Ovary (tissue), 7 donors: ENCODE measurements at regions not wholly inside any gene's neighbourhood (a gene's known extent, or its start where the extent isn't known, plus 50 kb on each side); places are given as distances from the start of the nearest gene placed in this dataset.

Source experiments
- DNase-seq, 5 donors: peaks; one replicate each; pipeline ENCODE4 v3.0.0-alpha.2; 2019 to 2020
- H3K27ac ChIP-seq, 2 donors: fragments of 200-600 bp; one replicate each; pipeline versions ENCODE4 v1.5.1 to v1.8.0; 2019 to 2022
- H3K27me3 ChIP-seq: fragments of 200-600 bp; one replicate; pipeline ENCODE4 v1.8.0; 2022
- H3K36me3 ChIP-seq: fragments of 200-600 bp; sonication (generic); one replicate; pipeline ENCODE4 v1.5.1; 2019
- H3K4me1 ChIP-seq: one replicate; pipeline ENCODE4 v1.8.1; 2013; ENCODE audit warnings: mild to moderate bottlenecking, moderate library complexity; ENCODE audit not compliant: insufficient read depth
- H3K4me3 ChIP-seq: fragments of 200-600 bp; sonication (generic); one replicate; pipeline ENCODE4 v1.5.1; 2017
- H3K9me3 ChIP-seq, 2 donors: fragments of 200-600 bp in 1 of 2; sonication (generic) in 1 of 2; one replicate each; pipeline versions ENCODE4 v1.5.1 to v1.8.1; 2013 to 2019; ENCODE audit warnings: mild to moderate bottlenecking in 1 of 2, moderate library complexity in 1 of 2
- CTCF ChIP-seq, 3 donors: fragments of 450-650 bp in 2 of 3; fragments of 200-600 bp in 1 of 3; IDR thresholded peaks; one replicate each; pipeline versions ENCODE4 v1.5.1 to v1.8.0; 2016 to 2022; ENCODE audit warnings: antibody characterized with exemption in 3 of 3, mild to moderate bottlenecking in 1 of 3
- EP300 ChIP-seq: sonication (generic); formaldehyde crosslinking; IDR thresholded peaks from one replicate; pipeline ENCODE4 v1.6.1; 2017; ENCODE audit warnings: antibody characterized with exemption
- POLR2A ChIP-seq: fragments of 450-650 bp; IDR thresholded peaks from one replicate; pipeline ENCODE4 v1.6.1; 2017; ENCODE audit warnings: antibody characterized with exemption, mild to moderate bottlenecking, moderate library complexity
- WGBS, 3 donors: extraction: QIAGEN DNeasy Blood & Tissue Kit in 1 of 3; methylation state at CpG; one replicate each; pipeline versions ENCODE4 v1.1.5 to v1.1.7; 2013 to 2017; 5-methylcytosine and 5-hydroxymethylcytosine counted together
- intact Hi-C, 4 donors: fragments of 100-400 bp; cut with DNase I; formaldehyde crosslinking; loops; one replicate each; pipeline versions ENCODE4 v1.11.0 to v1.15.1; 2022 to 2023
- donor health status: DM: no; HTN: no; CAD: no; lungs with moderate emphysema.
- donor health status: DM: no; HTN: no; CAD: no.
- donor health status: Bipolar disorder and iron deficiency.
- donor health status: DM: no; HTN: no; CAD: no.
- donor health status: DM: yes; HTN: yes; CAD: no.

GRCh38 chr2:6342273-6342920, 523.3 kb downstream of the CMPK2 start:
- WGBS, 3 donors, result 69 to 79% (median 71%) methylated on average over 4 of the region's 4 CpGs

GRCh38 chr2:6343076-6343475, 522.6 kb downstream of the CMPK2 start:
- no peaks in the 10 kb centered on the region for H3K36me3 ChIP-seq
- H3K4me3 ChIP-seq, result no peak overlapping the region
- TF ChIP-seq POLR2A (no peak), EP300 (no peak), CTCF (IDR thresholded peaks at IDR 0.05) (no peak)
- H3K27ac ChIP-seq, result no peak overlapping the region
- DNase-seq, result no peak
- no peaks in the 10 kb centered on the region for H3K9me3 ChIP-seq
- no peaks in the 10 kb centered on the region for H3K4me1 ChIP-seq
- intact Hi-C loops, result no loop called here
- H3K27me3 ChIP-seq, result no peaks in the 10 kb centered on the region
- WGBS, 3 donors, result 81 to 89% (median 84%) methylated on average over 5 of the region's 5 CpGs

More at GRCh38 chr2:6342273-6342920, 523.3 kb downstream of the CMPK2 start:
- TF ChIP-seq EP300, result no peak
- no peak for TF ChIP-seq CTCF (IDR thresholded peaks at IDR 0.05)
- no peak for TF ChIP-seq POLR2A
- Histone ChIP-seq H3K9me3 (no peaks in the 10 kb centered on the region), H3K4me3 (no peak overlapping the region), H3K27ac (no peak overlapping the region), H3K36me3 (no peaks in the 10 kb centered on the region), H3K4me1 (no peaks in the 10 kb centered on the region), H3K27me3 (no peaks in the 10 kb centered on the region)
- intact Hi-C loops, result no loop called here
- no peak for DNase-seq

DNA sequence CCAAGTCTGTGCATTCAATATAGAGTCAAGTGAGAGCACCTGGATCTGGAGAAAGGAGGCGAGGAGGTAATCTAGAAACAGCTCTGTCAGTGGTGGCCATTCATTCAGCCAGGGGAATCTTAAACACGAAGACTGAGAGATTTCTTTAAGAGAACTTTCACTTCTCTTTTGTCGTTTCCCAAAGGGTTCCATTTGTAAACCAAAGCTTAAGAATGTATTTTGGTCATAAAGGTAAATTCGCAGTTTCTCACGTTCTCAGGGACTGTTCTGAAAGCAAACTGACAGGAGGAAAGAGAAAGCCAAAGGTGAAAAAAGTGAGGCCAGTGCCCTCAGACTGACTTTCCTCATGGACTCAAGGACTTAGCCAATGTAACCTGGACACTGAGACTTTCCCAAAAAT, 513.5 kb downstream of the CMPK2 start:
- H3K4me1 ChIP-seq, result no peaks in the 10 kb centered on the region
- no peak for DNase-seq
- no peaks in the 10 kb centered on the region for H3K27me3 ChIP-seq
- no peaks in the 10 kb centered on the region for H3K36me3 ChIP-seq
- TF ChIP-seq CTCF (IDR thresholded peaks at IDR 0.05) (no peak), POLR2A (no peak), EP300 (no peak)
- no peaks in the 10 kb centered on the region for H3K9me3 ChIP-seq
- H3K27ac ChIP-seq, result no peak overlapping the region
- H3K4me3 ChIP-seq, result no peak overlapping the region
- 68 to 72% (median 68%) methylated on average over 5 of the region's 5 CpGs for WGBS, 3 donors
- intact Hi-C loops, result no loop called here

- Histone ChIP-seq H3K36me3 (no peaks in the 10 kb centered on the region), H3K4me3 (no peak overlapping the region), H3K4me1 (no peaks in the 10 kb centered on the region), H3K9me3 (no peaks in the 10 kb centered on the region), H3K27ac (no peak overlapping the region), H3K27me3 (no peaks in the 10 kb centered on the region)
- intact Hi-C loops, result no loop called here
- no peak for DNase-seq
- TF ChIP-seq EP300, result no peak
- TF ChIP-seq POLR2A, result no peak
- TF ChIP-seq CTCF (IDR thresholded peaks at IDR 0.05), result no peak
- 48 to 57% (median 54%) methylated on average over 8 of the region's 8 CpGs for WGBS, 3 donors
These were observed 512.7 kb downstream of the CMPK2 start for GRCh38 chr2:6352906-6353515.
